ENCODE measurements at regions not wholly inside any gene's neighbourhood (a gene's known extent, or its start where the extent isn't known, plus 50 kb on each side); places are given as distances from the start of the nearest gene placed in this dataset.

DNA sequence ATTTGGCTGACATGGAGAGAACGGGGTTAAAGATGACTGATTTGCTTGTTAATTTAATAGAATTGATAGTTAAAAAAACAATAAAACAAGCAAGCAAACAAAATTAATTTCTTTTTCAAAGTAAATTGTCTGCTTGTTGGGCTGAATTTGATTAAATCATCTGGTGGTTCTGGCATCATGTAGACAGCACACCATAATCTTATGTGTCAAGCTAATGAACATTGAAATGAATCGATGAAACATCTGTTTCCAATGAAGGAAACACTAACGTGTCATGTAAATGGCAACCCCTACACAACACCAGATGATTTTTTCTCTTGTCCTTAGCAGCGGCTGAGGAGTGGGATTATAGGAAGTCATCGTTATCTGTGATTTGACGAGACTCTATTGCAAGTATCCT is 399.6 kb upstream of the RAG2 start:
- Histone ChIP-seq H3K27me3 (replicated peaks; ENCODE audit: control insufficient read depth, insufficient read depth, low read length) (no peaks in the 10 kb centered on the region; the same call in 1 of the 2 replicates), H3K36me3 (ENCODE audit: control insufficient read depth, insufficient read depth, low read length) (no peaks in the 10 kb centered on the region), H3K4me3 (replicated peaks; ENCODE audit: low read depth, low read length) (no peak overlapping the region)
- TF ChIP-seq, protein P1, sequence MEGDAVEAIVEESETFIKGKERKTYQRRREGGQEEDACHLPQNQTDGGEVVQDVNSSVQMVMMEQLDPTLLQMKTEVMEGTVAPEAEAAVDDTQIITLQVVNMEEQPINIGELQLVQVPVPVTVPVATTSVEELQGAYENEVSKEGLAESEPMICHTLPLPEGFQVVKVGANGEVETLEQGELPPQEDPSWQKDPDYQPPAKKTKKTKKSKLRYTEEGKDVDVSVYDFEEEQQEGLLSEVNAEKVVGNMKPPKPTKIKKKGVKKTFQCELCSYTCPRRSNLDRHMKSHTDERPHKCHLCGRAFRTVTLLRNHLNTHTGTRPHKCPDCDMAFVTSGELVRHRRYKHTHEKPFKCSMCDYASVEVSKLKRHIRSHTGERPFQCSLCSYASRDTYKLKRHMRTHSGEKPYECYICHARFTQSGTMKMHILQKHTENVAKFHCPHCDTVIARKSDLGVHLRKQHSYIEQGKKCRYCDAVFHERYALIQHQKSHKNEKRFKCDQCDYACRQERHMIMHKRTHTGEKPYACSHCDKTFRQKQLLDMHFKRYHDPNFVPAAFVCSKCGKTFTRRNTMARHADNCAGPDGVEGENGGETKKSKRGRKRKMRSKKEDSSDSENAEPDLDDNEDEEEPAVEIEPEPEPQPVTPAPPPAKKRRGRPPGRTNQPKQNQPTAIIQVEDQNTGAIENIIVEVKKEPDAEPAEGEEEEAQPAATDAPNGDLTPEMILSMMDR (IDR thresholded peaks at IDR 0.05; ENCODE audit: insufficient read depth, low read length, poor library complexity, severe bottlenecking) = no peak
- DNase-seq (ENCODE audit: extremely low read depth, insufficient read length) = no peak

DNA sequence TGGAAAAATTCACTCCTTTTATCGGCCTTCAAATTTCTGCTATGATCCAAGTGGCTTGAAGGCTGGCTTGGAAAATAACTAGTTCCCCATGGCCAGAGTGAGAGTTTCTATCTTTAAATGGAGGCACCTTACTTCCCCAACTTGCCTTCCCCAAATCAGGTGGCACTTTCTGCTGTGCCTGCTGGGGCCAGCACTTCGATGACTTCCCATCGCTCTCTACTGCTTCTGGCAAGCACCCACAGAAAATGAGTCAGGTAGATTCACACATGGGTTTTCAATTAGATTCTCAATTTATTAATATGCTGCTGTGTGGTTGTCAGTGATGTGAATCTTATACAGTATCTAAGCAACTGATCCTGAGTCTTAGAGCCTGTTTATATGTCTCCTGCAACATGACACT is 398.8 kb upstream of the RAG2 start:
- Histone ChIP-seq H3K36me3 (ENCODE audit: control insufficient read depth, insufficient read depth, low read length) (no peaks in the 10 kb centered on the region), H3K4me3 (replicated peaks; ENCODE audit: low read depth, low read length) (no peak overlapping the region), H3K27me3 (replicated peaks; ENCODE audit: control insufficient read depth, insufficient read depth, low read length) (no peaks in the 10 kb centered on the region; the same call in 1 of the 2 replicates)
- TF ChIP-seq, protein P1 (IDR thresholded peaks at IDR 0.05; ENCODE audit: insufficient read depth, low read length, poor library complexity, severe bottlenecking) = no peak
- DNase-seq (ENCODE audit: extremely low read depth, insufficient read length) = no peak

DNA sequence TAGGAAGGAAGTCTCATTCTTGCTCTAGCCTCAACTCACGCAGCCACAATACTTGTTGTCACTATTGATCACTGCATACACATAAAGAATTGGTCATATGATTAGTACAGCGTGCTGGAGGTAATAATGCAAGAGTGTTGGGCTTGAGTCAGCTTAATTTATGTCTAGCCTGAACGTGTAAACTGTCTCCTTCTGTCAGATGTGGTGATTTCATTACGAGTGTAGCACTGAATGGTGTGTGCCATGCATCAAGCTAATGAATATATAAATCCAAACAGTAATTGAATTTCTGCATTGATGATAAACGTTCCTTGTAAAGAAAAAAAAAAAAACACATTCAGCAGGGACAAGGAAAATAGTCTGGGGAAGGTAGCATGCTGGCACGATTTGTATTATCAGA is 396.2 kb upstream of the RAG2 start:
- Histone ChIP-seq H3K4me3 (replicated peaks; ENCODE audit: low read depth, low read length) (no peak overlapping the region), H3K27me3 (replicated peaks; ENCODE audit: control insufficient read depth, insufficient read depth, low read length) (no peaks in the 10 kb centered on the region; the same call in 1 of the 2 replicates), H3K36me3 (ENCODE audit: control insufficient read depth, insufficient read depth, low read length) (no peaks in the 10 kb centered on the region)
- TF ChIP-seq, protein P1 (IDR thresholded peaks at IDR 0.05; ENCODE audit: insufficient read depth, low read length, poor library complexity, severe bottlenecking) = no peak
- no peak for DNase-seq (ENCODE audit: extremely low read depth, insufficient read length)

DNA sequence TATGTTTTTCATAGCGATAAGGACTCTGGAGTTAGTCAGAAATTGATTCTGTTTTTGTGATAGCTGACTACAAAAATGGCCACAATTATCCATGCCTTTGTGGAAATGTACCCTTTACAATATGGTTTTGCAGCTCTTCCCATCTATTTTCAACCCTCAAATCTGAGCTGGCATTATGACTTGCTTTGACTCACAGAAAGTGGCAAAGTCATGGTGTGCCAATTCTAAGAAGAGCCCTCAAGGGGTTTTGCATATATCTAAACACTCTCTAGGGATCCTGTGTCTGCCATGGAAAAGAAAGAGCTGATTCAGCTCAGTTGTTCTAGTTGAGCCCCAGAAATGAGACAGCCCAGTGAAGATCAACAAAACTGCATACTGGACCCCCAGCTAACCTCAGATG is 390.5 kb upstream of the RAG2 start:
- Histone ChIP-seq H3K4me3 (replicated peaks; ENCODE audit: low read depth, low read length) (no peak overlapping the region), H3K36me3 (ENCODE audit: control insufficient read depth, insufficient read depth, low read length) (no peaks in the 10 kb centered on the region), H3K27me3 (replicated peaks; ENCODE audit: control insufficient read depth, insufficient read depth, low read length) (no peaks in the 10 kb centered on the region)
- no peak for DNase-seq (ENCODE audit: extremely low read depth, insufficient read length)
- TF ChIP-seq, protein P1 (IDR thresholded peaks at IDR 0.05; ENCODE audit: insufficient read depth, low read length, poor library complexity, severe bottlenecking) = no peak

DNA sequence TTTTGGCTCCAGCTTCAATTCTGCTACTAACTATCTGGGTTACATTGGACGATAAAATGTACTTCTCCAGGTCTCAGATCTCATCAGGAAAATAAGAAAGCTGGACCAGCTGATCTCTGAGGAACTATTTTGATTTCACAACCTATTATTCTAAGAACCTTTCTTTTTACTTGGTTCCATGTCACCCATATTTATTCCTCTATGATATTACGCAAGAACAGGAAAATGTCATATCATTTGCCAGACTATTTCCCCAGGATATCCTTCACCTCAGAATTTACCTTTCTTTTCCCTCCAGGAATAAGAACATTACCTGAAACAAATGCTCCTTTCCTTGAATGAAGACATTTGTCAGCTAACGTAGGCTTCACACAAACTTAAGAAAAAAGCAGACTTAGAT is 387.5 kb upstream of the RAG2 start:
- H3K27me3 ChIP-seq (replicated peaks; ENCODE audit: control insufficient read depth, insufficient read depth, low read length) = no peaks in the 10 kb centered on the region
- DNase-seq (ENCODE audit: extremely low read depth, insufficient read length) = no peak
- H3K4me3 ChIP-seq (replicated peaks; ENCODE audit: low read depth, low read length) = no peak overlapping the region
- no peaks in the 10 kb centered on the region for H3K36me3 ChIP-seq (ENCODE audit: control insufficient read depth, insufficient read depth, low read length)
- TF ChIP-seq, protein P1 (IDR thresholded peaks at IDR 0.05; ENCODE audit: insufficient read depth, low read length, poor library complexity, severe bottlenecking) = no peak

DNA sequence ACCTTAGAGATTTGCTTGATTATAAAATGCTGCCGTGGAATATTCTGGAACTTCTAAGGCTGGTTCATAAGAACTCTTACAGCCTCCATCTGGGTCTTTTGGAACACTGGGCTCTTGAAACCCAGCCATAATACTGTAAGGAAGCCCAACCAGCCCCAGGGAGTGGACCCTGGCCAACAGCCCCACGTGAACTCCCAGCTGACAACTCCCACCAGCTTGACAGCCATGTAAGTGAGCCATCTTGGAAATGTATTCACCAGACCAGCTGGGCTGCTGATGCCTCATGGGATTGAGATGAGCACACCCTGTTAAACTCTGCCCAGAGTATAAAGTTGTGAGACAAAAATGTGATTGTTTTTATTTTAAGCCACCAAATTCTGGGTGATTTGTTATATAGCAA is 378.7 kb upstream of the RAG2 start:
- Histone ChIP-seq H3K4me3 (replicated peaks; ENCODE audit: low read depth, low read length) (no peak overlapping the region), H3K27me3 (replicated peaks; ENCODE audit: control insufficient read depth, insufficient read depth, low read length) (no peaks in the 10 kb centered on the region), H3K36me3 (ENCODE audit: control insufficient read depth, insufficient read depth, low read length) (no peaks in the 10 kb centered on the region)
- TF ChIP-seq, protein P1 (IDR thresholded peaks at IDR 0.05; ENCODE audit: insufficient read depth, low read length, poor library complexity, severe bottlenecking) = no peak
- no peak for DNase-seq (ENCODE audit: extremely low read depth, insufficient read length)

Measured in GM06990 (cell line).